ENCODE measurements at regions not wholly inside any gene's neighbourhood (a gene's known extent, or its start where the extent isn't known, plus 50 kb on each side); places are given as distances from the start of the nearest gene placed in this dataset.

GRCh38 chr5:30287890-30288289, 905.6 kb upstream of the CDH6 start:
- no peak for ATAC-seq (ENCODE audit: low FRiP score)
- no peak for DNase-seq (ENCODE audit: low spot score)
- no peak for TF ChIP-seq CTCF (IDR thresholded peaks at IDR 0.05)

GRCh38 chr5:30279237-30279636, 914.2 kb upstream of the CDH6 start:
- DNase-seq (ENCODE audit: low spot score) (no peak), ATAC-seq (ENCODE audit: low FRiP score) (no peak)
- TF ChIP-seq CTCF (IDR thresholded peaks at IDR 0.05), result no peak

DNA sequence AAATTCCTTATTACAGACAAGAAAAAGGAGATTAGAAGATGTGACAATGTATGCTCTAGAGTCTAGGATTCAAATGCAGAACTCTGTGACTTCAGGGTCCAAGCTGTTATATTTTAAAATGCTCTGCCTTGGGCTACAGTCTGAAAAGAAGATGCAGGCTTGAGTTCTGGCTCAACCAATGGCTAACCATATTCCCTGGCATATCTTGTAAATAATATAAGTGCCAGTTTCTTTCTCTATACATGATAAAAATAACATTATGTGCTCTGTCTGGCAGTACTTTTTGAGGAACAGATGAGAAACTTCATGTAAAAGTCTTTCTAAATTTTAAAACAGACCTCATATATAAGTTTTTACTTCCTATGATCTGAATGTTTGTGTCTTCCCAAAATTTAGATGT, 926.5 kb upstream of the CDH6 start:
- no peak for ATAC-seq (ENCODE audit: low FRiP score)

GRCh38 chr5:30239331-30240022, 954.0 kb upstream of the CDH6 start:
- DNase-seq (ENCODE audit: low spot score), result no peak
- no peak for TF ChIP-seq CTCF (IDR thresholded peaks at IDR 0.05)
- no peak for ATAC-seq (ENCODE audit: low FRiP score)

More for the DNA sequence above, 926.5 kb upstream of the CDH6 start:
- no peak for TF ChIP-seq CTCF (IDR thresholded peaks at IDR 0.05)
- no peak for DNase-seq (ENCODE audit: low spot score)

DNA sequence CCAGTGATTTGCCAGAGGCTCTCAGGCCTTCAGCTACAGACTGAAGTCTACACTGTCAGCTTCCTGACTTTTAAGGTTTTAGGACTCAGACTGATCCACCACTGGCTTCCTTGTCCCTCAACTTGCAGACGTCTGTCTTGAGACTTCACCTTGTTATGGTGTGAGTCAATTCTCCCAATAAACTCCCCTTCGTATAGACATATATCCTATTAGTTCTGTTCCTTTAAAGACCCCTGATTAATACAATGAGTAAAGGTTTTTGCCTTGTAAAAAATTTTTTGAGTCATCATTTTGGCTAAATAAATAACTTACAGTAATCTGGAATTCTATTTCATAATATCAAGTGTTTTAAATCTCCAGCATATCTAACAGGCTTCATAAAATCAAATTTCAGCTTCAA, 956.3 kb upstream of the CDH6 start:
- ATAC-seq (ENCODE audit: low FRiP score), result no peak
- TF ChIP-seq CTCF (IDR thresholded peaks at IDR 0.05), result no peak
- DNase-seq (ENCODE audit: low spot score), result no peak

- TF ChIP-seq CTCF (IDR thresholded peaks at IDR 0.05), result no peak
- ATAC-seq (ENCODE audit: low FRiP score) (no peak), DNase-seq (ENCODE audit: low spot score) (no peak)
These were observed 983.7 kb upstream of the CDH6 start for GRCh38 chr5:30209755-30210154.

DNA sequence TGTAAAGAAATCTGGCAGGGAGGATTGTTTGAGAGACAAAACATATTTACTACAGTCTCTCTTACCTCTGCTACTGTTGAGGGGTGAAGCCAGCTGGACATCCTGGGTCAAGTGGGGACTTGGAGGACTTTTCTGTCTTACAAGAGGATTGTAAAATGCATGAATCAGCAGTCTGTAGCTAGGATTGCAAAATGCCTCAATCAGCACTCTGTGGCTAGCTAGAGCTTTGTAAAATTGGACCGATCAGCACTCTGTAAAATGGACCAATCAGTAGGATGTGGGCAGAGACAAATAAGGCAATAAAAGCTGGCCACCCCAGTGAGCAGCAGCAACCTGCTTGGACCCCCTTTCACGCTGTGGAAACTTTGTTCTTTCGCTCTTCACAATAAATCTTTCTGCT, 995.8 kb upstream of the CDH6 start:
- DNase-seq (ENCODE audit: low spot score) (no peak), ATAC-seq (ENCODE audit: low FRiP score) (no peak)
- TF ChIP-seq CTCF (IDR thresholded peaks at IDR 0.05), result no peak
